ENCODE measurements at regions not wholly inside any gene's neighbourhood (a gene's known extent, or its start where the extent isn't known, plus 50 kb on each side); places are given as distances from the start of the nearest gene placed in this dataset.

DNA sequence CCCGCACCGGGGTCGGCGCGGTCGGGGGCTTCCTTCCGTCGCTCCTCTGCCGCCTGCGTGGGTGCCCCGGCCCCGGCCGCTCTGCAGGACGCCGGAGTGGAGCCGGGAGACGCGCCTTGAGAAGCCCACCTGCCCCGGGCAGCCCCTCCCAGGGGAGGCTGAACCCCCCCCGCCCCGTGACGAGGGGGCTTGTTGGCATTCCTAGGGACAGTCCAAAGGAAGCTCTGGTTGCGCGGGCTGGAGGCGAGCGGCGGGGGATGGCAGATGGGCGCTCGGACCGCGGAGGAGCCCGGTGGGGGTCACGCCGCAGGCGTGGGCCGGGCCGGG lies 133.5 kb upstream of the MGAT5 start:
- TF ChIP-seq, protein P1, sequence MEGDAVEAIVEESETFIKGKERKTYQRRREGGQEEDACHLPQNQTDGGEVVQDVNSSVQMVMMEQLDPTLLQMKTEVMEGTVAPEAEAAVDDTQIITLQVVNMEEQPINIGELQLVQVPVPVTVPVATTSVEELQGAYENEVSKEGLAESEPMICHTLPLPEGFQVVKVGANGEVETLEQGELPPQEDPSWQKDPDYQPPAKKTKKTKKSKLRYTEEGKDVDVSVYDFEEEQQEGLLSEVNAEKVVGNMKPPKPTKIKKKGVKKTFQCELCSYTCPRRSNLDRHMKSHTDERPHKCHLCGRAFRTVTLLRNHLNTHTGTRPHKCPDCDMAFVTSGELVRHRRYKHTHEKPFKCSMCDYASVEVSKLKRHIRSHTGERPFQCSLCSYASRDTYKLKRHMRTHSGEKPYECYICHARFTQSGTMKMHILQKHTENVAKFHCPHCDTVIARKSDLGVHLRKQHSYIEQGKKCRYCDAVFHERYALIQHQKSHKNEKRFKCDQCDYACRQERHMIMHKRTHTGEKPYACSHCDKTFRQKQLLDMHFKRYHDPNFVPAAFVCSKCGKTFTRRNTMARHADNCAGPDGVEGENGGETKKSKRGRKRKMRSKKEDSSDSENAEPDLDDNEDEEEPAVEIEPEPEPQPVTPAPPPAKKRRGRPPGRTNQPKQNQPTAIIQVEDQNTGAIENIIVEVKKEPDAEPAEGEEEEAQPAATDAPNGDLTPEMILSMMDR (IDR thresholded peaks at IDR 0.05 in 2 of 3, conservative IDR thresholded peaks at IDR 0.05 in 1 of 3; ENCODE audit: control insufficient read depth in 2 of 3, extremely low read depth in 1 of 3, insufficient read depth in 1 of 3, low read depth in 3 of 3, low read length in 3 of 3): no peak
- TF ChIP-seq CBX5 (IDR thresholded peaks at IDR 0.05; ENCODE audit: low read depth) (no peak), POLR2A (IDR thresholded peaks at IDR 0.05; ENCODE audit: low read depth, low read length) (no peak), POLR2AphosphoS5 (IDR thresholded peaks at IDR 0.05; ENCODE audit: low read length) (no peak), TAF1 (IDR thresholded peaks at IDR 0.05; ENCODE audit: borderline replicate concordance, low read depth, low read length) (no peak), FOS (IDR thresholded peaks at IDR 0.05; ENCODE audit: borderline replicate concordance, extremely low read depth, insufficient read length) (no peak), SRF (IDR thresholded peaks at IDR 0.05; ENCODE audit: low read depth in 2 of 2, low read length in 2 of 2) (no peak), RB1 (IDR thresholded peaks at IDR 0.05; ENCODE audit: borderline replicate concordance) (no peak), SMC3 (IDR thresholded peaks at IDR 0.05; ENCODE audit: borderline replicate concordance, low read length) (no peak)
- TF ChIP-seq, protein P2, sequence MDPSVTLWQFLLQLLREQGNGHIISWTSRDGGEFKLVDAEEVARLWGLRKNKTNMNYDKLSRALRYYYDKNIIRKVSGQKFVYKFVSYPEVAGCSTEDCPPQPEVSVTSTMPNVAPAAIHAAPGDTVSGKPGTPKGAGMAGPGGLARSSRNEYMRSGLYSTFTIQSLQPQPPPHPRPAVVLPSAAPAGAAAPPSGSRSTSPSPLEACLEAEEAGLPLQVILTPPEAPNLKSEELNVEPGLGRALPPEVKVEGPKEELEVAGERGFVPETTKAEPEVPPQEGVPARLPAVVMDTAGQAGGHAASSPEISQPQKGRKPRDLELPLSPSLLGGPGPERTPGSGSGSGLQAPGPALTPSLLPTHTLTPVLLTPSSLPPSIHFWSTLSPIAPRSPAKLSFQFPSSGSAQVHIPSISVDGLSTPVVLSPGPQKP (IDR thresholded peaks at IDR 0.05; ENCODE audit: low read depth, low read length): no peak

Measured in GM12878 (cell line).